Inflammatory macrophage treated with lipopolysaccharide for 1 hour (primary cell): ENCODE measurements at regions not wholly inside any gene's neighbourhood (a gene's known extent, or its start where the extent isn't known, plus 50 kb on each side); places are given as distances from the start of the nearest gene placed in this dataset.

Experiments
- DNase-seq, 2 donors: peaks; one replicate each; pipeline ENCODE4 v3.0.0-alpha.2; 2020 to 2022

DNA sequence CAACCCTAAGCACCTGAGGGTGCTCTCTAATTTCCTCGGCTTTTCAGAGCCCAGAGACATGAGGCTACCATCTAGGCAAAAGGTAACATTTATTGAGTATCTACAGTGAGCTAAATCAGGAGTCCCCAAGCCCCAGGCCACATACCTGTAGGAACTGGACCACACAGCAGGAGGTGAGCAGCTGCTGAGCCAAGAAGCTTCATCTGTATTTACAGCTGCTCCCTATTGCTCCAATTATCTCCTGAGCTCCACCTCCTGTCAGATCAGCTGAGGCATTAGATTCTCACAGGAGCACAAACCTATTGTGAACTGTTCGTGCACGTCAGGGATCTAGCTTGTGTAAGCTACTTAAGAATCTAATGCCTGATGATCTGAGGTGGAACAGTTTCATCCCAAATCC lies 70.2 kb downstream of the RND3 start:
- DNase-seq: no peak

GRCh38 chr2:150415022-150415421 lies 72.4 kb downstream of the RND3 start:
- no peak for DNase-seq

DNA sequence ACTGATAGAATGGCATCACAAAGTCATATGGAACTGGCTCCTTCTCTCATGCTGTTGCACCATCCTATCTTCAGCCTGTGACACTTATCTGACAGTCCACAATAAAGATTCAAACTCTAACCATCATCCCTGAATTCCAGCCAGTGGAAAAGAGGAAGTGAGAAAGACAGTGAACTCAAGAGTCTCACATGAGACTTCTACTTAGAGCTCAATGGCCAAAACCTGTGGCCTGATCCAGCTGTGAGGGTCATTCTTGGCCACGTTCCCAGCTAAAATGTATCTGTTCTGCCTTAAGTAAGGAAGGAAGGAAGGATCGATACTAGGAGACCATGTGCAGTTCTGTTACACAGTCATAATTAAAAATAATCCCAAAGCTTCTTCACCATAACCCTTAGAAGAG lies 73.6 kb downstream of the RND3 start:
- DNase-seq: no peak

GRCh38 chr2:150413366-150413765 lies 74.1 kb downstream of the RND3 start:
- DNase-seq: no peak

DNA sequence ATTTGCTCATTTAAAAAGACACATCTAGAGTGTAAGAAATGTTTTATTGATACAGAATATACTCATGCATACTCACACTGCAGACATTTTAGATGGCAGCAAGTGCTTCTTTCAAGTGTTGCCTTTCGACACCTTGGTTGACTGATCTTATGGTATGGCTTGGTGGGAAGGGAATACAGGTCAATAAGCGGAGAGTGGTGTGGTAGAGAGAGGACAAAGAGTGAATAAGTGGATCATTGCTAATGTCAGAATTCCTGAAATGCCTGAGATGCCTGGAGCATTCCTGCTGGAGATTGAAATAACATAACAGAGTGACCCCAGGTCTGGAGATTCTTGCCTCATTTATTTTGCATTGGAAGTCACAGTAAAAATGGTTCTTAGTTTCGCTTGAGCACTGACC lies 76.7 kb downstream of the RND3 start:
- DNase-seq: no peak

DNA sequence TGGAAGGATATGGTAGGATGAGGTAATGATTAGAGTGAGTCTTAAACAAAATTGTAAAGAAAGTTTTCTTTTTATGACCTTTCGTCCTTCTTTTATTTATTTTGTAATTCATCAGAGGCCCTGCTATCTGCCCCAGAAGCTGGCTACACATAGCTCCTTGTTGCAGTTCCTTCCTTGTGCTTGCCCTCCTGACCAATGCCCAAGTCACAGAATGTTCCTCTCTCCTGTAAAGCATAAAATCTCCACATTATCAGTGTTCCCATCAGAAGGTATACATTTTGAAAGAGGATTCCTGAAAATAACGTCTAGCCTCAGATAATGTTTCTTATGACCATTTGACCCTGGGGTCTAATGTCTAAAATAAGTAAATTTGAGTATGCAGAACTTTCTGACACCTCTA lies 78.3 kb downstream of the RND3 start:
- DNase-seq: no peak

GRCh38 chr2:150404147-150404546 lies 83.3 kb downstream of the RND3 start:
- DNase-seq: no peak

DNA sequence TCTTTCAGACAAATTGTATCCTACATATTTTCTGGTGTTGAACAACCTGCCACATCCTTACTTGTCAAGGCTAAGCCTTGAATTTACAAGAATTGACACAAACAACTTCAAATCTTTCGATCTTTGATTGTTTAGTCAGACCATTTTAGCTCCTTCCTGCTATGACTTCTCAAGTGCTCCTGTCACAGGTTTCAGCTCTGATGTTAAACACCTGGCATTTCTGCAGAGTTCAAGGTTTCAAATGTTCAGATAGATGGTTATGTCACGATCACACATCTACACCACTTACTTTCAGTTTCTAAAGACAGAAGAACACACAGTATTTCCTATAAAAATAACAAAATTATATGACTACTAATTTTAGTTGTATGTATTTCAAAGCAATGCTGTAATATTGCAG lies 84.0 kb downstream of the RND3 start:
- DNase-seq: no peak

DNA sequence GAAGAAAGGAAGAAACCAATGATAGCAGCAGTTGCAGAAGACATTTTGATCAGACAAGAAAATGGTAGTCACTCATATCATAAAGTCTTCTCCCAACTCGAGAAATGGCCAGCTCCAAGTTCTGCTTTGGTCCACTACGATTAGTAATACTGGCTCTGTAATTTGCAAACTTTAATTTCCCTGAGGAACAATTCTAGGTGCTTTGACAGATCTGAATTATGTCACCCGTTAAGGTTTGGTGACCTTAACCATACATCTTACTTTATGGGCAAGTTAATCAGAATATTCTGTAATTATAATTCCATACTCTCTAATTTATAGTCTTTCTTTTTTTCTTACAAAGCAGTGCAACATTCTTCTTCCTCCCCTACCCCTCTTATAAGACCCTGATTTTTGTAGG lies 84.5 kb downstream of the RND3 start:
- DNase-seq: no peak

DNA sequence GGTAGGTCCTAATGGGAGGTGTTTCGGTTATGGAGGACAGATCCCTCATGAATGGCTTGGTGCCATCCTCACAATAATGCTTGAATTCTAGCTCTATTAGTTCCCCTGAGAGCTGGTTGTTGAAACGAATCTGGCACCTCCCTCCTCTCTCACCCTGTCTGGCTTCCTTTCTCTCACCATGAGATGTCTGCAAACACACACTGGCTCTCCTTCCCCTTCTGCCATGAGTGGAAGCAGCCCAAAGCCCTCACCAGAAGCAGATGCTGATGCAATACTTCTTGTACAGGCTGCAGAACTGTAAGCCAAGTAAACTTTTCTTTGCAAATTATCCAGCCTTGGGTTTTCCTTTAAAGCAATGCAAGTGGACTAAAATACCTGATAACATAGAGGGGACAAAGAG lies 86.6 kb downstream of the RND3 start:
- DNase-seq: no peak

DNA sequence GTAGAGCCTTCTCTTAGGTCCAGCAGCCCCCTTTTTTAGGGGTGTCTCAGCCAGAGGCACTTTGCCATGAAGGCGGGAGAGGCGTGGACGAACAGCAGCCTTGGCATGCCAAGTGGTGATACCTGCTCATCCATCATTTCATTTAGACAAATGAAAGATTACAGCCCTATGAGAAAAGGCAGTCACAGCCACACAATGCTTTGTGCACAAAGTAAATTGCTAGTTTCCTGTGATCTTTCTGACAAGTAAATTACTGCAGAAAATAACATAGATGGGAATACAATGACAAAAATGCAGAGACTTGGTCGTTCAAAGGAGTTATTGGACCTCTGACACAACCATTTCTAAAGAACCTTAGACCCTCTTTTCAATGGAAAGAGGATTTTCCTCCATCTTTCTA lies 94.9 kb downstream of the RND3 start:
- no peak for DNase-seq

- DNase-seq: no peak
These were observed 95.7 kb downstream of the RND3 start for GRCh38 chr2:150391779-150392178.

DNA sequence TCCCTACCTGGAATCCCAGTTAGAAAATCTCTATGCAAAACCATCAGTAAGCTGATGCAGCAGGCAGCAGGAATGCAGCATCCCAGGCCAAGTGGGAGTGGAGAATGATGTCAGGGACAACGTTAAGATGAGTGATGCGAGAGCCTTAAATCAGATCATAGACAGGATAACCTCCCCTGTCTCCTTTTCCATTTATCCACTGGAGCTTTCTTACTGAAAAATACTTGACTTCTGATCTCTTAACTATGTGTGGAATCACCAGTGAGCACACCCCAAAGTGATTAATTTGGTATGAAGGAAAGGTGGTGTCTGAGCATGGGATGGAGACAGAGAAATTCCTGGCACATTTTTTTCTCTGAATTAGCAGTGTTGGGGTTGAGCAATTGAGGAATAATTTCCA lies 98.0 kb downstream of the RND3 start:
- no peak for DNase-seq

DNA sequence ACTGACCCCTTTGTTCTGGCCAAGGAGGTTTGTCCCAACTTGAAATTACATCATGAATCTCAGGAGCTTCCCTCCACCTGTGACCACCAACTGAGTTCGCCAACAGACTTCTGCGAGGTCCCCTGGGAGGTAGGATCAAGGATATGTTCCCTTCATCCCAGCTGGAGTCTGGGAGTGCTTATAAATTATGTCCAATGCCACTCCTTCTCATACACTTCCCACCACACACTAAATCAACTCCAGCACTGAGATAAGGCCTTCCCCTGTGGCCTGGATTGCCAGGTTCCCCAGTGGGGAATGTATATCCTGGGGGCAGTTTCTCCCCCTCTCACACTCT lies 99.2 kb downstream of the RND3 start:
- no peak for DNase-seq

GRCh38 chr2:150387586-150388288 lies 99.7 kb downstream of the RND3 start:
- no peak for DNase-seq

DNA sequence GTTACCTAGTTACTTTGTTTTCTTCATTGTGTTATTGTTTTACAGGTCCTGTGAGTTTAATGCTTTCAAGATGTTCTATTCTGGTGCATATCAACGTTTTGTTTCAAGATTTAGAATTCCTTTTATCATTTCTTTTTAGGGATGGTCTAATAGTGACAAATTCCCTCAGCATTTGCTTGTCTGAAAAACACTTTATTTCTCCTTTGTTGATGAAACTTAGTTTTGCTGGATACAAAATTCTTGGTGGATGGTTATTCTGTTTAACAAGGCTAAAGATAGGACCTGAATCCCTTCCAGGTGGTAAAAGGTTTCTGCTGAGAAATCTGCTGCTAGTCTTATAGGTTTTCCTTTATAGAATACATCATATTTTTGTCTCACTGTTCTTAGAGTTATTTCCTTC lies 102.3 kb downstream of the RND3 start:
- DNase-seq: no peak

GRCh38 chr2:150383587-150383986 lies 103.9 kb downstream of the RND3 start:
- no peak for DNase-seq

- no peak for DNase-seq
These were observed 108.3 kb downstream of the RND3 start for GRCh38 chr2:150379166-150379565.

DNA sequence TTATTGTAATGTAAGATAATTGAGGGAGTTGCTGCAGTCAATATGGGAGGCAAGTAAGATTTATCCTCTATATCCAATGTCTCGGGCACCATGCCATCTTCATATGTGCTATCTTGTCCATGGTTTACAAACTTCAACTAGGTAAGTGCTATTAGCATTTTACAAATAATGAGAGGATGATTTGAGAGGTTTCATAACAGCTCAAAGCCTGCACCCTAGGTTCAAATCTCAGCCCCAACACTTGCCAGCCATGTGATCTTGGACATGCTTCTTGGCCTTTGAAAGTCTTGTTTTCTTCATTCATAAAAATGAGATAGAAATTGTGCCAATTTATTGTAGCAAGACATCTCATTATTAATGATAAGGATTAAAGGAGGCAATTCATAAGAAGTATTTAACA lies 108.8 kb downstream of the RND3 start:
- no peak for DNase-seq

DNA sequence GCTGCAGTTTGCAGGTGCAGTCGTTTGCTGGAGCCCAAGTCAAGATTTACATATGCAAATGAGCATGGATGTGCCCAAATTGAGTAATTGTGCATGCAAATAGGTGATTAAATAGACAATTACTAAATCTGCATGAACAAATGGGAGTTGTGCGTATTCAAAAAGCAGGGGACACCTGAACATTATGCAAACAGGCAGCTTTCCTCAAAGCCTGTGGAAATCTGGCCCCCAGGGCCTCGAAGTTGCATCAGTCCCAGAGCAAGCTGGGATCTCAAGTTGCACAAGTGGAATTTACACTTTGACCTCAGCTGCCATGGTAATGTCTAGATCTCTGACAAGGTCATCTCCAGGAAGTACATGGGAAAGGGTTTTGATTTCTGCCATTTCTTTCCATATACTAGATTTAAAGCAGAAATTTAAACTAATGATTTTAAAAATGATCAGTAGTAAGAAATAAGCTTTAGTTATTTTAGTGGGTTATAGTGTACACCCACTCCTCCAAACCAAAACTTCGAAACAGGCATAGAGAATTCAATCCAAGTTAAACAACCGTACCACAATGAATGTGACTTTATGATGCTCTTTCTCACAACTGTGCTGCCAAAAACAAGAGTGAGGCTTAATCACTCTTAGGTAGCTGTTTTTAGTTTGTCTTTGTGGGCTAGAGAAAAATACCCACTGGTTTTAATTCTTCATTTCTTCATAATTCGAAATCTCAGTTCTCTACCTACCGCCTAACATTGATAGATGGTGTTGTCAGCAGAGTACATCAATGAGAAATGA lies 110.7 kb downstream of the RND3 start:
- no peak for DNase-seq

GRCh38 chr2:150375333-150375732 lies 112.1 kb downstream of the RND3 start:
- DNase-seq: no peak

- no peak for DNase-seq
These were observed 113.0 kb downstream of the RND3 start for GRCh38 chr2:150374492-150374891.

DNA sequence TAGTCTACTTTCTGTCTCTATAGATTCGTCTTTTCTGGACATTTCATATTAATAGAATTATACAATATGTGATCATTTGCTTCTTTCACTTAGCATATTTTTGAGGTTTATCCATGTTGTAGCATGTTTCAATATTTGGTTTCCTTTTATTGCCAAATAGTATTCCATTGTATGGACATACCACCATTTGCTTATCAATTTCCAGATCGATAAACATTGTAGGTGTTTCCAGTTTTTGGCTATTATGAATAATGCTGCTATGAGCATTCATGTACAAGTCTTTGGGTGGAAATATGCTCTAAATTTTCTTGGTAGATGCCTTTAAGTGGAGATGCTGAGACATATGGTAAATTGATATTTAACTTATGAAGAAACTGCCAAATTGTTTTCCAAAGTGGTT lies 114.1 kb downstream of the RND3 start:
- DNase-seq: no peak

DNA sequence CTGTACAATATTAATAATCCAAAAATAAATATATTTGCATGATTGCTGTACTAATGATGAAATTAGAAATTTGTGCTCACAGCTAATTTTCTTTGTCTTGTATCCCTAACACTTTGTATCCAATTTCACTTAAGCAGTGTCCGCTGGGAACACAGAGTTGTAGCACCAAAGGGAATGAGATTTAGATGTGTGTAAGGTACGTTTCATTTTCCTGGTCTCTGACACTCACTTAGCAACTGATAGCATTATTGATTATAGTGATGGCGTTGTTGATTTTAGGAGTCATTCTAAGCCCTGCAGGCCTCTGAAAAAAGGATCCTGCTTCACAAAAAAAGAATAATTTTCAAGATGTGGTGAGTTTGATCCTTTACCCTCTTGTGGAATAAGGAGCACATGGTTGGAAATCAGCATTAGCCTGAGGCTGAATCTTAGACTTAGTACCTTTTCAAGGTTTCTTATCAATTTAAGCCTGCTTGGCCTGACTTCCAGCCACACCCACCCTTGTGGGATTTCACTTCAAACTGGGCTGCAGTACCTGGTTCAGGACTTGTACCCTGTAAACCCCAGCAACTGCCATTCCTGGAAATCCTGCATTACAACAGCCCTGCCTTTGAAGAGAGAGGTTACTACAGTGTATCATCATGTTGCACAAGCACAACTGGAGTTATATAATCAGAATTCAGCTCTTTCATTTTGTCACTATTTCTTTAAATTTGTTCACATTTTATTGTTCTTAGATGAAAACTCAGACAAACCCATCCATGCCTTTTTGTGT lies 116.2 kb downstream of the RND3 start:
- no peak for DNase-seq
